H1 (cell line): ENCODE measurements at regions not wholly inside any gene's neighbourhood (a gene's known extent, or its start where the extent isn't known, plus 50 kb on each side); places are given as distances from the start of the nearest gene placed in this dataset.

Experiments used
- ATF3 ChIP-seq: IDR thresholded peaks from 2 replicates; pipeline ENCODE4 v1.6.1; 2011; ENCODE audit warnings: low read depth, mild to moderate bottlenecking, low read length; ENCODE audit not compliant: insufficient read depth
- CBX5 ChIP-seq: fragments of 300-800, 300-1000 bp; sonication (generic); IDR thresholded peaks from 2 replicates; pipeline ENCODE4 v1.7.1; 2016; ENCODE audit warnings: antibody characterized with exemption, low read length, low read depth
- CHD1 ChIP-seq: IDR thresholded peaks from 2 replicates; pipeline ENCODE4 v1.6.1; 2012; ENCODE audit warnings: low read depth, low read length, improper control_type of control experiment
- CHD7 ChIP-seq: fragments of 300-600 bp; sonication (generic); IDR thresholded peaks from 2 replicates; pipeline ENCODE4 v1.7.1; 2012; ENCODE audit warnings: low read length, moderate library complexity, mild to moderate bottlenecking, inconsistent platforms; ENCODE audit not compliant: insufficient replicate concordance
- CREB1 ChIP-seq: IDR thresholded peaks from 2 replicates; pipeline ENCODE4 v1.6.1; 2012; ENCODE audit warnings: inconsistent platforms
- GTF2F1 ChIP-seq: IDR thresholded peaks from 2 replicates; pipeline ENCODE4 v1.6.1; 2012; ENCODE audit warnings: low read depth, low read length, improper control_type of control experiment, borderline replicate concordance
- KDM5A ChIP-seq: fragments of 200-600 bp; IDR thresholded peaks from 2 replicates; pipeline ENCODE4 v1.7.1; 2012; ENCODE audit warnings: mild to moderate bottlenecking, low read length, inconsistent platforms, mixed read lengths
- MAX ChIP-seq: IDR thresholded peaks from 2 replicates; pipeline ENCODE4 v1.6.1; 2012; ENCODE audit warnings: inconsistent platforms
- NRF1 ChIP-seq: IDR thresholded peaks from 2 replicates; pipeline ENCODE4 v1.6.1; 2011; ENCODE audit warnings: mild to moderate bottlenecking, low read depth, low read length, improper control_type of control experiment
- SIN3A ChIP-seq, 2 experiments: IDR thresholded peaks in 1 of 2; conservative IDR thresholded peaks in 1 of 2; 2 replicates each; pipeline ENCODE4 v1.6.1; 2011 to 2012; ENCODE audit warnings: low read length in 2 of 2, improper control_type of control experiment in 1 of 2, low read depth in 1 of 2, mild to moderate bottlenecking in 1 of 2
- SUZ12 ChIP-seq: fragments of 200-600 bp; sonication (generic); IDR thresholded peaks from 2 replicates; pipeline ENCODE4 v1.6.1; 2012; ENCODE audit warnings: mild to moderate bottlenecking, inconsistent platforms, low read length, moderate library complexity, mixed read lengths
- TAF1 ChIP-seq: IDR thresholded peaks from 2 replicates; pipeline ENCODE4 v1.6.1; 2011; ENCODE audit warnings: mild to moderate bottlenecking, low read depth, low read length

GRCh38 chr4:62522273-62522672 is 1322.1 kb downstream of the ADGRL3 start (continued):
- TF ChIP-seq CHD7, result no peak
- TF ChIP-seq GTF2F1, result no peak
- TF ChIP-seq MAX, result no peak
- TF ChIP-seq CHD1, result no peak
- no peak for TF ChIP-seq TAF1
- TF ChIP-seq NRF1, result no peak
- TF ChIP-seq ATF3, result no peak
- TF ChIP-seq SUZ12, result no peak
- no peak for TF ChIP-seq SIN3A (conservative IDR thresholded peaks at IDR 0.05 in 1 of 2, IDR thresholded peaks at IDR 0.05 in 1 of 2; ENCODE audit: low read depth in 1 of 2, low read length in 2 of 2)
- no peak for TF ChIP-seq CBX5
- no peak for TF ChIP-seq KDM5A
- no peak for TF ChIP-seq CREB1
